H1 (cell line): ENCODE measurements at regions not wholly inside any gene's neighbourhood (a gene's known extent, or its start where the extent isn't known, plus 50 kb on each side); places are given as distances from the start of the nearest gene placed in this dataset.

ENCODE experiments used
- ATF2 ChIP-seq: IDR thresholded peaks from 2 replicates; pipeline ENCODE4 v1.6.1; 2012; ENCODE audit warnings: low read length, inconsistent platforms
- RXRA ChIP-seq: IDR thresholded peaks from 2 replicates; pipeline ENCODE4 v1.6.1; 2011; ENCODE audit warnings: low read depth, mild to moderate bottlenecking, low read length, moderate library complexity; ENCODE audit not compliant: insufficient read depth
- SUZ12 ChIP-seq: fragments of 200-600 bp; sonication (generic); IDR thresholded peaks from 2 replicates; pipeline ENCODE4 v1.6.1; 2012; ENCODE audit warnings: mild to moderate bottlenecking, inconsistent platforms, low read length, moderate library complexity, mixed read lengths
- TEAD4 ChIP-seq: IDR thresholded peaks from 2 replicates; pipeline ENCODE4 v1.6.1; 2012; ENCODE audit warnings: low read depth, low read length, inconsistent platforms, mixed read lengths

- TF ChIP-seq TEAD4 (no peak), RXRA (no peak), SUZ12 (no peak), ATF2 (no peak)
Observed at GRCh38 chr11:107222916-107223460, 204.7 kb upstream of the GUCY1A2 start (continued).
